OCI-LY3 (cell line): ENCODE measurements at regions not wholly inside any gene's neighbourhood (a gene's known extent, or its start where the extent isn't known, plus 50 kb on each side); places are given as distances from the start of the nearest gene placed in this dataset.

Source experiments
- H2AFZ ChIP-seq: fragments of 200-600, 300-600 bp; shearing (Covaris generic); 2 replicates; pipeline ENCODE4 v1.6.0; 2014; ENCODE audit warnings: antibody characterized with exemption, low read depth, low read length
- H3K27ac ChIP-seq: fragments of 200-600, 300-600 bp; sonication (generic); 2 replicates; pipeline ENCODE4 v1.5.1; 2014; ENCODE audit warnings: mild to moderate bottlenecking, low read length, moderate library complexity, mixed read lengths
- H3K27me3 ChIP-seq: fragments of 200-600, 300-600 bp; sonication (generic); 2 replicates; pipeline ENCODE4 v1.6.1; 2014; ENCODE audit warnings: low read depth, low read length, mixed read lengths
- H3K36me3 ChIP-seq: fragments of 200-600, 300-600 bp; sonication (generic); replicated peaks from 2 replicates; pipeline ENCODE3; 2014; ENCODE audit warnings: low read depth, low read length, mixed read lengths
- H3K4me1 ChIP-seq: fragments of 300-600, 200-600 bp; sonication (generic); 2 replicates; pipeline ENCODE4 v1.6.1; 2014; ENCODE audit warnings: low read length, mixed read lengths
- H3K4me2 ChIP-seq: fragments of 200-600, 300-600 bp; sonication (generic); 2 replicates; pipeline ENCODE4 v1.6.1; 2014; ENCODE audit warnings: low read length, mixed read lengths
- H3K4me3 ChIP-seq: fragments of 300-600, 200-600 bp; sonication (generic); 2 replicates; pipeline ENCODE4 v1.5.1; 2014; ENCODE audit warnings: antibody characterized with exemption, mild to moderate bottlenecking, low read length, moderate library complexity
- H3K79me2 ChIP-seq: fragments of 300-600, 200-600 bp; shearing (Covaris generic); 2 replicates; pipeline ENCODE4 v1.6.1; 2014; ENCODE audit warnings: mild to moderate bottlenecking, low read length, mixed read lengths
- H3K9ac ChIP-seq: fragments of 300-600, 200-600 bp; shearing (Covaris generic); 2 replicates; pipeline ENCODE4 v1.6.0; 2014; ENCODE audit warnings: mild to moderate bottlenecking, low read length, moderate library complexity
- H3K9me3 ChIP-seq: fragments of 200-600, 300-600 bp; shearing (Covaris generic); 2 replicates; pipeline ENCODE4 v1.6.1; 2014; ENCODE audit warnings: low read length, mixed read lengths; ENCODE audit not compliant: insufficient read depth
- H4K20me1 ChIP-seq: fragments of 200-600, 300-600 bp; sonication (generic); 2 replicates; pipeline ENCODE4 v1.6.1; 2016; ENCODE audit warnings: low read length, mixed read lengths; ENCODE audit not compliant: insufficient read depth
- CTCF ChIP-seq: fragments of 200-600, 300-600 bp; sonication (generic); IDR thresholded peaks from 2 replicates; pipeline ENCODE4 v1.5.1; 2014; ENCODE audit warnings: antibody characterized with exemption, low read length, low read depth
- EZH2phosphoT487 ChIP-seq: fragments of 200-600 bp; shearing (Covaris generic); IDR thresholded peaks from 2 replicates; pipeline ENCODE4 v1.6.1; 2018; ENCODE audit warnings: antibody characterized with exemption, mixed run types, low read depth

DNA sequence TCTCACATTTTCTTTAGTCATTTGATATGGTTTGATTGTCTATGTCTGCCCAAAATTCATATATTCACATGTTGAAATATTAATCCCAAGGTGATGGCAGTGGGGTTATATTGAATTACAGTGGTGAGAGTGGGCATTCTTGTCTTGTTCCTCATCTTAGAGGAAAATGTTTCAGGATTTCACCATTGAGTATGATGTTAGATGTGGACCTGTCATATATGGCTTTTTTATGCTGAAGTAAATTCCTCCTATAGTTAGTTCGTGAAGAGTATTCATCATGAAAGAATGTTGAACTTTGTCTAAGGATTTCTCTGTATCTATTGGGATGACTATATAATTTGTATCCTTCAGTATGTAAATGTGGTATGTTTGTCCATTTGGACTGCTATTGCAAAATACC lies 512.3 kb upstream of the EPHA5 start:
- no peaks in the 10 kb centered on the region for H3K36me3 ChIP-seq
- H3K79me2 ChIP-seq: no peaks in the 10 kb centered on the region
- H4K20me1 ChIP-seq: no peaks in the 10 kb centered on the region
- no peak overlapping the region for H2AFZ ChIP-seq
- H3K4me3 ChIP-seq: no peak overlapping the region
- H3K27me3 ChIP-seq: no peaks in the 10 kb centered on the region
- H3K27ac ChIP-seq: no peak overlapping the region
- H3K4me2 ChIP-seq: no peak overlapping the region
- TF ChIP-seq EZH2phosphoT487: no peak
- no peak for TF ChIP-seq CTCF
- no peak overlapping the region for H3K9ac ChIP-seq
- peaks cover 31% of the 10 kb centered on the region for H3K4me1 ChIP-seq
- no peaks in the 10 kb centered on the region for H3K9me3 ChIP-seq

DNA sequence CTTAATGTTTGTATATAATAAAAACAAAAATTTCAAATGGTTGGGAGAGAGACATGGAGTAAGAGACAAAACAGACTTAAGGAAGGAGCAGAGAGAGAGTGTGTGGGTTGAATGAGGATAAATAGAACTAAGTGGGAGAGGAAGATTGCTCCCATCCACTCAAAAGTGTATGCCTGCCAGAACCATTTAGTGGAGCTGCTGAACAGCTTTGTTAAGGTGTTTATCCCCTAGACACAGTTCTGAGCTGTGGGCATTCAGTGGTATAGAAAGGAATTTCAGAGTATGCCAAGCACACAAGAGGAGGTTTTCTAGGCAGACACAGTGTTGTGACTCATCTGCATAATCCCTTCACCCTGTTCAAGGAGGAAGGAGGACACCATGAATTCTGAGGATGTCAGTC lies 508.6 kb upstream of the EPHA5 start:
- Histone ChIP-seq H3K27me3 (no peaks in the 10 kb centered on the region), H3K27ac (no peak overlapping the region), H4K20me1 (no peaks in the 10 kb centered on the region), H3K9me3 (no peaks in the 10 kb centered on the region), H3K4me1 (peaks cover 6% of the 10 kb centered on the region), H3K36me3 (no peaks in the 10 kb centered on the region), H2AFZ (no peak overlapping the region), H3K4me3 (no peak overlapping the region), H3K79me2 (no peaks in the 10 kb centered on the region), H3K9ac (no peak overlapping the region), H3K4me2 (no peak overlapping the region)
- no peak for TF ChIP-seq EZH2phosphoT487
- no peak for TF ChIP-seq CTCF

GRCh38 chr4:66169341-66169740 lies 499.1 kb upstream of the EPHA5 start:
- Histone ChIP-seq H3K9ac (no peak overlapping the region), H4K20me1 (no peaks in the 10 kb centered on the region), H3K79me2 (no peaks in the 10 kb centered on the region), H3K4me2 (no peak overlapping the region), H3K27me3 (no peaks in the 10 kb centered on the region), H3K36me3 (no peaks in the 10 kb centered on the region), H2AFZ (no peak overlapping the region), H3K4me1 (no peaks in the 10 kb centered on the region), H3K4me3 (no peak overlapping the region), H3K9me3 (peaks cover 10% of the 10 kb centered on the region; the same call in 1 of the 2 replicates), H3K27ac (no peak overlapping the region)
- TF ChIP-seq EZH2phosphoT487 (no peak), CTCF (peak; percentile 26; the same call in 1 of the 2 replicates)

- no peak overlapping the region for H3K4me3 ChIP-seq
- H3K27me3 ChIP-seq: no peaks in the 10 kb centered on the region
- H3K9ac ChIP-seq: no peak overlapping the region
- no peak overlapping the region for H3K27ac ChIP-seq
- TF ChIP-seq EZH2phosphoT487 (no peak), CTCF (no peak)
- H3K36me3 ChIP-seq: no peaks in the 10 kb centered on the region
- no peaks in the 10 kb centered on the region for H3K79me2 ChIP-seq
- no peaks in the 10 kb centered on the region for H4K20me1 ChIP-seq
- peaks cover 10% of the 10 kb centered on the region; the same call in 1 of the 2 replicates for H3K9me3 ChIP-seq
- H3K4me2 ChIP-seq: no peak overlapping the region
- no peak overlapping the region for H2AFZ ChIP-seq
- H3K4me1 ChIP-seq: no peaks in the 10 kb centered on the region
Measured at GRCh38 chr4:66164869-66165268, 494.6 kb upstream of the EPHA5 start.
